ENCODE measurements at regions not wholly inside any gene's neighbourhood (a gene's known extent, or its start where the extent isn't known, plus 50 kb on each side); places are given as distances from the start of the nearest gene placed in this dataset.

- ATAC-seq: no peak
- TF ChIP-seq ZNF70 (CRISPR knock-in tag; IDR thresholded peaks at IDR 0.05): no peak
- TF ChIP-seq SNAI2 (CRISPR knock-in tag; IDR thresholded peaks at IDR 0.05): no peak
- no peak for TF ChIP-seq PPARA (CRISPR knock-in tag; IDR thresholded peaks at IDR 0.05; ENCODE audit: borderline replicate concordance)
- TF ChIP-seq ZNF8 (CRISPR knock-in tag; IDR thresholded peaks at IDR 0.05): no peak
- peak; percentile 61 for TF ChIP-seq ISL1 (CRISPR knock-in tag; IDR thresholded peaks at IDR 0.05)
Observed at GRCh38 chr13:34085204-34085603, 267.3 kb downstream of the RFC3 start.

DNA sequence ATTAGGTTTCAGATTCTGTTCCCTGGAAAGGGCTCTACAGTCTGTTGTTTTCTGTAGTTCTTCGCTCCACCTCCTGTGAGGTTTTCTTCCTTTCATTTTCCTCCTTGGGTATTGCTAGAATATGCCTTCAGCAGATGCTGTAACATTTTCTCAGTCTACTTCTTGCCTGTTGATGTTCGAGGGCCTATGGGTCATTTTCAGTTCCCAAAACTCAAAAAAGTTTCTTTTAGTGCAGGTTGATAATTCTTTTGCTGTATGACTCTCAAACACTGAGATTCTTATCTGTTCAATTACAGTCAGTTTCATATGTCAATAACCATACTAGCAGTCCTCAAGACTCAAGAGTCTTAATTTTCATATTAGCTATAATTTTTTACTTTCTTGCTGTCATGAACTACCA is 268.3 kb downstream of the RFC3 start:
- no peak for TF ChIP-seq ZNF565 (CRISPR knock-in tag; conservative IDR thresholded peaks at IDR 0.05; ENCODE audit: low read depth)
- TF ChIP-seq, protein P1, sequence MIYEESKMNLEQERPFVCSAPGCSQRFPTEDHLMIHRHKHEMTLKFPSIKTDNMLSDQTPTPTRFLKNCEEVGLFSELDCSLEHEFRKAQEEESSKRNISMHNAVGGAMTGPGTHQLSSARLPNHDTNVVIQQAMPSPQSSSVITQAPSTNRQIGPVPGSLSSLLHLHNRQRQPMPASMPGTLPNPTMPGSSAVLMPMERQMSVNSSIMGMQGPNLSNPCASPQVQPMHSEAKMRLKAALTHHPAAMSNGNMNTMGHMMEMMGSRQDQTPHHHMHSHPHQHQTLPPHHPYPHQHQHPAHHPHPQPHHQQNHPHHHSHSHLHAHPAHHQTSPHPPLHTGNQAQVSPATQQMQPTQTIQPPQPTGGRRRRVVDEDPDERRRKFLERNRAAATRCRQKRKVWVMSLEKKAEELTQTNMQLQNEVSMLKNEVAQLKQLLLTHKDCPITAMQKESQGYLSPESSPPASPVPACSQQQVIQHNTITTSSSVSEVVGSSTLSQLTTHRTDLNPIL (CRISPR knock-in tag; IDR thresholded peaks at IDR 0.05; ENCODE audit: low read depth): no peak
- TF ChIP-seq, protein P2, sequence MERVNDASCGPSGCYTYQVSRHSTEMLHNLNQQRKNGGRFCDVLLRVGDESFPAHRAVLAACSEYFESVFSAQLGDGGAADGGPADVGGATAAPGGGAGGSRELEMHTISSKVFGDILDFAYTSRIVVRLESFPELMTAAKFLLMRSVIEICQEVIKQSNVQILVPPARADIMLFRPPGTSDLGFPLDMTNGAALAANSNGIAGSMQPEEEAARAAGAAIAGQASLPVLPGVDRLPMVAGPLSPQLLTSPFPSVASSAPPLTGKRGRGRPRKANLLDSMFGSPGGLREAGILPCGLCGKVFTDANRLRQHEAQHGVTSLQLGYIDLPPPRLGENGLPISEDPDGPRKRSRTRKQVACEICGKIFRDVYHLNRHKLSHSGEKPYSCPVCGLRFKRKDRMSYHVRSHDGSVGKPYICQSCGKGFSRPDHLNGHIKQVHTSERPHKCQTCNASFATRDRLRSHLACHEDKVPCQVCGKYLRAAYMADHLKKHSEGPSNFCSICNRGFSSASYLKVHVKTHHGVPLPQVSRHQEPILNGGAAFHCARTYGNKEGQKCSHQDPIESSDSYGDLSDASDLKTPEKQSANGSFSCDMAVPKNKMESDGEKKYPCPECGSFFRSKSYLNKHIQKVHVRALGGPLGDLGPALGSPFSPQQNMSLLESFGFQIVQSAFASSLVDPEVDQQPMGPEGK (CRISPR knock-in tag; IDR thresholded peaks at IDR 0.05; ENCODE audit: borderline replicate concordance): no peak
- TF ChIP-seq, protein P3, sequence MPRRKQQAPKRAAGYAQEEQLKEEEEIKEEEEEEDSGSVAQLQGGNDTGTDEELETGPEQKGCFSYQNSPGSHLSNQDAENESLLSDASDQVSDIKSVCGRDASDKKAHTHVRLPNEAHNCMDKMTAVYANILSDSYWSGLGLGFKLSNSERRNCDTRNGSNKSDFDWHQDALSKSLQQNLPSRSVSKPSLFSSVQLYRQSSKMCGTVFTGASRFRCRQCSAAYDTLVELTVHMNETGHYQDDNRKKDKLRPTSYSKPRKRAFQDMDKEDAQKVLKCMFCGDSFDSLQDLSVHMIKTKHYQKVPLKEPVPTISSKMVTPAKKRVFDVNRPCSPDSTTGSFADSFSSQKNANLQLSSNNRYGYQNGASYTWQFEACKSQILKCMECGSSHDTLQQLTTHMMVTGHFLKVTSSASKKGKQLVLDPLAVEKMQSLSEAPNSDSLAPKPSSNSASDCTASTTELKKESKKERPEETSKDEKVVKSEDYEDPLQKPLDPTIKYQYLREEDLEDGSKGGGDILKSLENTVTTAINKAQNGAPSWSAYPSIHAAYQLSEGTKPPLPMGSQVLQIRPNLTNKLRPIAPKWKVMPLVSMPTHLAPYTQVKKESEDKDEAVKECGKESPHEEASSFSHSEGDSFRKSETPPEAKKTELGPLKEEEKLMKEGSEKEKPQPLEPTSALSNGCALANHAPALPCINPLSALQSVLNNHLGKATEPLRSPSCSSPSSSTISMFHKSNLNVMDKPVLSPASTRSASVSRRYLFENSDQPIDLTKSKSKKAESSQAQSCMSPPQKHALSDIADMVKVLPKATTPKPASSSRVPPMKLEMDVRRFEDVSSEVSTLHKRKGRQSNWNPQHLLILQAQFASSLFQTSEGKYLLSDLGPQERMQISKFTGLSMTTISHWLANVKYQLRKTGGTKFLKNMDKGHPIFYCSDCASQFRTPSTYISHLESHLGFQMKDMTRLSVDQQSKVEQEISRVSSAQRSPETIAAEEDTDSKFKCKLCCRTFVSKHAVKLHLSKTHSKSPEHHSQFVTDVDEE (CRISPR knock-in tag; IDR thresholded peaks at IDR 0.05): no peak
- TF ChIP-seq RARB (CRISPR knock-in tag; IDR thresholded peaks at IDR 0.05): no peak
- TF ChIP-seq SNAI2 (CRISPR knock-in tag; IDR thresholded peaks at IDR 0.05): no peak
- TF ChIP-seq OSR1 (CRISPR knock-in tag; IDR thresholded peaks at IDR 0.05): no peak
- TF ChIP-seq, protein P4, sequence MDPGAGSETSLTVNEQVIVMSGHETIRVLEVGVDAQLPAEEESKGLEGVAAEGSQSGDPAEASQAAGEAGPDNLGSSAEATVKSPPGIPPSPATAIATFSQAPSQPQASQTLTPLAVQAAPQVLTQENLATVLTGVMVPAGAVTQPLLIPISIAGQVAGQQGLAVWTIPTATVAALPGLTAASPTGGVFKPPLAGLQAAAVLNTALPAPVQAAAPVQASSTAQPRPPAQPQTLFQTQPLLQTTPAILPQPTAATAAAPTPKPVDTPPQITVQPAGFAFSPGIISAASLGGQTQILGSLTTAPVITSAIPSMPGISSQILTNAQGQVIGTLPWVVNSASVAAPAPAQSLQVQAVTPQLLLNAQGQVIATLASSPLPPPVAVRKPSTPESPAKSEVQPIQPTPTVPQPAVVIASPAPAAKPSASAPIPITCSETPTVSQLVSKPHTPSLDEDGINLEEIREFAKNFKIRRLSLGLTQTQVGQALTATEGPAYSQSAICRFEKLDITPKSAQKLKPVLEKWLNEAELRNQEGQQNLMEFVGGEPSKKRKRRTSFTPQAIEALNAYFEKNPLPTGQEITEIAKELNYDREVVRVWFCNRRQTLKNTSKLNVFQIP (CRISPR knock-in tag; IDR thresholded peaks at IDR 0.05; ENCODE audit: borderline replicate concordance, low read depth): no peak
- no peak for TF ChIP-seq ZC3H10 (CRISPR knock-in tag; IDR thresholded peaks at IDR 0.05)
- ATAC-seq: no peak

GRCh38 chr13:34087791-34088190 is 269.8 kb downstream of the RFC3 start:
- TF ChIP-seq TCF4 (CRISPR knock-in tag; IDR thresholded peaks at IDR 0.05; ENCODE audit: borderline replicate concordance) (no peak), ZC3H10 (CRISPR knock-in tag; IDR thresholded peaks at IDR 0.05) (no peak), ZFP3 (CRISPR knock-in tag; IDR thresholded peaks at IDR 0.05) (no peak), BACH2 (CRISPR knock-in tag; IDR thresholded peaks at IDR 0.05; ENCODE audit: borderline replicate concordance) (no peak), OSR1 (CRISPR knock-in tag; IDR thresholded peaks at IDR 0.05) (no peak), ZFP30 (CRISPR knock-in tag; IDR thresholded peaks at IDR 0.05) (no peak)
- TF ChIP-seq, protein P3 (CRISPR knock-in tag; IDR thresholded peaks at IDR 0.05): no peak
- ATAC-seq: no peak

GRCh38 chr13:34103854-34104253 is 285.9 kb downstream of the RFC3 start:
- no peak for ATAC-seq
- TF ChIP-seq ZFP3 (CRISPR knock-in tag; IDR thresholded peaks at IDR 0.05): no peak
- TF ChIP-seq GLIS3 (CRISPR knock-in tag; IDR thresholded peaks at IDR 0.05): no peak
- TF ChIP-seq PPARA (CRISPR knock-in tag; IDR thresholded peaks at IDR 0.05; ENCODE audit: borderline replicate concordance): no peak
- no peak for TF ChIP-seq RARB (CRISPR knock-in tag; IDR thresholded peaks at IDR 0.05)
- TF ChIP-seq TCF4 (CRISPR knock-in tag; IDR thresholded peaks at IDR 0.05; ENCODE audit: borderline replicate concordance): no peak
- TF ChIP-seq, protein P4 (CRISPR knock-in tag; IDR thresholded peaks at IDR 0.05; ENCODE audit: borderline replicate concordance, low read depth): no peak
- TF ChIP-seq, protein P1 (CRISPR knock-in tag; IDR thresholded peaks at IDR 0.05; ENCODE audit: low read depth): no peak
- TF ChIP-seq BACH2 (CRISPR knock-in tag; IDR thresholded peaks at IDR 0.05; ENCODE audit: borderline replicate concordance): no peak
- TF ChIP-seq CSDC2 (CRISPR knock-in tag; IDR thresholded peaks at IDR 0.05): no peak
- no peak for TF ChIP-seq ZNF565 (CRISPR knock-in tag; conservative IDR thresholded peaks at IDR 0.05; ENCODE audit: low read depth)
- TF ChIP-seq ARNTL (CRISPR knock-in tag; IDR thresholded peaks at IDR 0.05; ENCODE audit: borderline replicate concordance, low read depth): no peak
- TF ChIP-seq ZFP30 (CRISPR knock-in tag; IDR thresholded peaks at IDR 0.05): no peak

All from SK-N-SH treated with all-trans-retinoic acid at 6 μM for 48 hours (cell line).